ENCODE measurements at regions not wholly inside any gene's neighbourhood (a gene's known extent, or its start where the extent isn't known, plus 50 kb on each side); places are given as distances from the start of the nearest gene placed in this dataset.

DNA sequence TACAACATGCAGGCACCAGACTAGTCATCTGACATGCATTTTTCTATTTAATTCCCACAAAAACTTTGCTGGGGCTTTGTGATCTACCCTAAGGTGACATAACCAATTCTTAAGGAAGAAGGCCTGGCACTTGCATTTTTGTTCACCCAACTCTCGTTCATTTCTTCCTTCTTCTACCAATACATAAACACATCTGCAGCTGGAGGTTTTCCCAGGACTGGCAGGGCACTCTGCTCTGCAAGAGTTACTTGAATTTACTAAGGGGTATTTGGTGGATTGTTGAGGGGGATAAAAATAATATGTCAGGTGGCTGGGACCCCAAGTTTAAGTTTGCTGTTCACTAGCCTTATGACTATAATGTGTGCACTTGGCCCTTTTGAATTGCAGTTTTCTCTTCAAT is 111.4 kb upstream of the TRIB2 start:
- no peak for TF ChIP-seq POLR2A (IDR thresholded peaks at IDR 0.05; ENCODE audit: extremely low read depth, insufficient read length)
- TF ChIP-seq, protein P1, sequence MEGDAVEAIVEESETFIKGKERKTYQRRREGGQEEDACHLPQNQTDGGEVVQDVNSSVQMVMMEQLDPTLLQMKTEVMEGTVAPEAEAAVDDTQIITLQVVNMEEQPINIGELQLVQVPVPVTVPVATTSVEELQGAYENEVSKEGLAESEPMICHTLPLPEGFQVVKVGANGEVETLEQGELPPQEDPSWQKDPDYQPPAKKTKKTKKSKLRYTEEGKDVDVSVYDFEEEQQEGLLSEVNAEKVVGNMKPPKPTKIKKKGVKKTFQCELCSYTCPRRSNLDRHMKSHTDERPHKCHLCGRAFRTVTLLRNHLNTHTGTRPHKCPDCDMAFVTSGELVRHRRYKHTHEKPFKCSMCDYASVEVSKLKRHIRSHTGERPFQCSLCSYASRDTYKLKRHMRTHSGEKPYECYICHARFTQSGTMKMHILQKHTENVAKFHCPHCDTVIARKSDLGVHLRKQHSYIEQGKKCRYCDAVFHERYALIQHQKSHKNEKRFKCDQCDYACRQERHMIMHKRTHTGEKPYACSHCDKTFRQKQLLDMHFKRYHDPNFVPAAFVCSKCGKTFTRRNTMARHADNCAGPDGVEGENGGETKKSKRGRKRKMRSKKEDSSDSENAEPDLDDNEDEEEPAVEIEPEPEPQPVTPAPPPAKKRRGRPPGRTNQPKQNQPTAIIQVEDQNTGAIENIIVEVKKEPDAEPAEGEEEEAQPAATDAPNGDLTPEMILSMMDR (IDR thresholded peaks at IDR 0.05; ENCODE audit: low read depth, low read length): no peak
